ENCODE measurements at regions not wholly inside any gene's neighbourhood (a gene's known extent, or its start where the extent isn't known, plus 50 kb on each side); places are given as distances from the start of the nearest gene placed in this dataset.

GRCh38 chr4:180542445-180543100, 1700.6 kb upstream of the TENM3 start:
- H3K27ac Mint-ChIP-seq = peak overlapping the region in 1 of 3 experiments; percentile 3
- no peaks in the 10 kb centered on the region for H3K36me3 Mint-ChIP-seq (ENCODE audit: low read depth)
- H3K4me3 Mint-ChIP-seq = no peak overlapping the region
- no peaks in the 10 kb centered on the region for H3K9me3 Mint-ChIP-seq
- no peaks in the 10 kb centered on the region for H3K27me3 Mint-ChIP-seq (ENCODE audit: low read depth)
- TF ChIP-seq, protein P1, sequence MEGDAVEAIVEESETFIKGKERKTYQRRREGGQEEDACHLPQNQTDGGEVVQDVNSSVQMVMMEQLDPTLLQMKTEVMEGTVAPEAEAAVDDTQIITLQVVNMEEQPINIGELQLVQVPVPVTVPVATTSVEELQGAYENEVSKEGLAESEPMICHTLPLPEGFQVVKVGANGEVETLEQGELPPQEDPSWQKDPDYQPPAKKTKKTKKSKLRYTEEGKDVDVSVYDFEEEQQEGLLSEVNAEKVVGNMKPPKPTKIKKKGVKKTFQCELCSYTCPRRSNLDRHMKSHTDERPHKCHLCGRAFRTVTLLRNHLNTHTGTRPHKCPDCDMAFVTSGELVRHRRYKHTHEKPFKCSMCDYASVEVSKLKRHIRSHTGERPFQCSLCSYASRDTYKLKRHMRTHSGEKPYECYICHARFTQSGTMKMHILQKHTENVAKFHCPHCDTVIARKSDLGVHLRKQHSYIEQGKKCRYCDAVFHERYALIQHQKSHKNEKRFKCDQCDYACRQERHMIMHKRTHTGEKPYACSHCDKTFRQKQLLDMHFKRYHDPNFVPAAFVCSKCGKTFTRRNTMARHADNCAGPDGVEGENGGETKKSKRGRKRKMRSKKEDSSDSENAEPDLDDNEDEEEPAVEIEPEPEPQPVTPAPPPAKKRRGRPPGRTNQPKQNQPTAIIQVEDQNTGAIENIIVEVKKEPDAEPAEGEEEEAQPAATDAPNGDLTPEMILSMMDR (IDR thresholded peaks at IDR 0.05; ENCODE audit: unreplicated experiment in 3 of 3) = no peak
- peaks cover 29% of the 10 kb centered on the region for H3K4me1 Mint-ChIP-seq

DNA sequence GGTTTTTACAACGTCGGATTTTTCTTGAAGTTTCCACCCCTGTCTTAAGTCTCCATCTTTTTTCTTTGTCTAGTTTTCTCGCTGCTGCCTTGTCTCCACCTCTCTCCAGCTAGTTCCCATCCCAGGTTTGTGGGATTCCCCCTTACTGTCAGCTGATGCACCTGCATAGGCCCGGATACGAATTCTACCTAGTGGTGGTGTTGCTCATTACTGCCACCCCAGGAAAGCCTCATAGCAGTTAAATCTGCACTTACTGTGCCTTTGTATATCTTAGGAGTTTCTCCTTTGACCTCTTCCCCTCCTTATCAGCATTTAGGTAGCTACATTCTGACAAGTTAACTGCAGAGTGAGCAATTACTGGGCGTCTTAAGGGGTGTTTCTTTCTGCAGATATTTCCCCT, 1693.1 kb upstream of the TENM3 start:
- Mint-ChIP-seq H3K27me3 (ENCODE audit: low read depth) (no peaks in the 10 kb centered on the region), H3K4me1 (no peaks in the 10 kb centered on the region), H3K36me3 (ENCODE audit: low read depth) (peaks cover 9% of the 10 kb centered on the region), H3K27ac (no peak overlapping the region), H3K9me3 (peaks cover 19% of the 10 kb centered on the region), H3K4me3 (no peak overlapping the region)
- TF ChIP-seq, protein P1 (IDR thresholded peaks at IDR 0.05; ENCODE audit: unreplicated experiment in 3 of 3) = no peak

DNA sequence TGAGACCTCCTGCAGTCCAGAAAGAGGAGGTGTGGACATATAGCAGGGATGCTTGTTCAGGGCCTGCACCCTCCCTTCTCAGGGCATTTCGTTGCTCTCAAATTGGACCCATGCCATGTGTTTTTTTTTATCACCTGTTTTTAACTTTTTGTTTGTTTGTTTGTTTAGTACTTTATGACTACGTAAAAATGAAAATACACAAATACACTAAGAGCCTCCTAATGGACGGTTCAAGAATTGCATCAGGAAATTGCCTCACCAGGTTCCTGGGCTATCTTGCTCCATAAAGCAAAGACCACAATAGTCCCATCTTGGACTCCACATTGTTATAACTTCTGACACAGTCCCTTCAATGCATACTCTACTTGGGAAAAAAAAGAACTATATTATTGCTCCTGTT, 1685.9 kb upstream of the TENM3 start:
- Mint-ChIP-seq H3K27ac (no peak overlapping the region), H3K4me1 (peaks cover 6% of the 10 kb centered on the region), H3K9me3 (peaks cover 3% of the 10 kb centered on the region), H3K27me3 (ENCODE audit: low read depth) (no peaks in the 10 kb centered on the region), H3K36me3 (ENCODE audit: low read depth) (no peaks in the 10 kb centered on the region), H3K4me3 (no peak overlapping the region)
- TF ChIP-seq, protein P1 (IDR thresholded peaks at IDR 0.05; ENCODE audit: unreplicated experiment in 3 of 3) = no peak

DNA sequence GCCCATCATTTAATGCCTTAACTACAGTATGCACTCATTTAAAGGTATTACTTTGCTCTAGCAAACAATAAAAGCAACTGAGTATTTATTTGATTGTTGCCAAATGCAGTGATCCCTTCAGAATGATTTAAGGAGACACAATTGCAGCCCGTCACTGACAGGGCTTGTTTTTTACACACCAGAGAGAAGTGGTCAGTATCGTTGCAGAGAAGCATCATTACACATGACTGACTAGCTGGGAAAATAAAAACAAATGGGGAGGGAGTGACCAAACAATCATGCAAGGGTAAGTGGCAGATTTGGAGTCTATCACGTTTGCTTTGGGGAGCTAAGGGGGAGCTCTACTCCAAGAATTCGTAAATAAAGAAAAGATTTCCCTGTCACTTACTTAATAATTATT, 1685.3 kb upstream of the TENM3 start:
- TF ChIP-seq, protein P1 (IDR thresholded peaks at IDR 0.05; ENCODE audit: unreplicated experiment in 3 of 3) = no peak
- Mint-ChIP-seq H3K36me3 (ENCODE audit: low read depth) (no peaks in the 10 kb centered on the region), H3K9me3 (peaks cover 3% of the 10 kb centered on the region), H3K4me3 (no peak overlapping the region), H3K27me3 (ENCODE audit: low read depth) (no peaks in the 10 kb centered on the region), H3K27ac (no peak overlapping the region), H3K4me1 (peaks cover 6% of the 10 kb centered on the region)

- Mint-ChIP-seq H3K27ac (no peak overlapping the region), H3K4me3 (no peak overlapping the region), H3K4me1 (peaks cover 6% of the 10 kb centered on the region), H3K9me3 (peaks cover 3% of the 10 kb centered on the region), H3K36me3 (ENCODE audit: low read depth) (no peaks in the 10 kb centered on the region), H3K27me3 (ENCODE audit: low read depth) (no peaks in the 10 kb centered on the region)
- TF ChIP-seq, protein P1 (IDR thresholded peaks at IDR 0.05; ENCODE audit: unreplicated experiment in 3 of 3) = no peak
Measured at GRCh38 chr4:180558427-180558826, 1684.8 kb upstream of the TENM3 start.

- Mint-ChIP-seq H3K4me1 (peaks cover 18% of the 10 kb centered on the region), H3K27ac (peak overlapping the region in 1 of 3 experiments; percentile 8), H3K27me3 (ENCODE audit: low read depth) (no peaks in the 10 kb centered on the region), H3K4me3 (no peak overlapping the region), H3K36me3 (ENCODE audit: low read depth) (no peaks in the 10 kb centered on the region), H3K9me3 (no peaks in the 10 kb centered on the region)
- TF ChIP-seq, protein P1 (IDR thresholded peaks at IDR 0.05; ENCODE audit: unreplicated experiment in 3 of 3) = no peak
Measured at GRCh38 chr4:180560896-180561295, 1682.3 kb upstream of the TENM3 start.
